Epithelial cell of prostate (primary cell): ENCODE measurements at regions not wholly inside any gene's neighbourhood (a gene's known extent, or its start where the extent isn't known, plus 50 kb on each side); places are given as distances from the start of the nearest gene placed in this dataset.
A peak's percentile ranks its signal among the peaks of the same experiment; 100 is the strongest.
"Not testable (repeated sequence)": the region's sequence is repeated elsewhere in the genome, so short reads cannot be mapped to it uniquely, and the experiment has no call there.

ENCODE experiments used
- DNase-seq: peaks from one replicate; pipeline ENCODE4 v3.0.0-alpha.2; 2011; ENCODE audit warnings: low read depth, low spot score
- H3K27ac ChIP-seq: fragments of 450-650 bp; 2 replicates; pipeline ENCODE4 v1.5.1; 2017; ENCODE audit warnings: mild to moderate bottlenecking

GRCh38 chr3:21893242-21893641 is 142.2 kb upstream of the ZNF385D start:
- no peak for DNase-seq
- no peak overlapping the region for H3K27ac ChIP-seq

GRCh38 chr3:21894459-21895340 is 143.7 kb upstream of the ZNF385D start:
- H3K27ac ChIP-seq = no peak overlapping the region
- no peak for DNase-seq

GRCh38 chr3:21898316-21898715 is 147.3 kb upstream of the ZNF385D start:
- H3K27ac ChIP-seq = no peak overlapping the region
- no peak for DNase-seq

- DNase-seq = peak; percentile 12
- H3K27ac ChIP-seq = no peak overlapping the region
These were observed 150.5 kb upstream of the ZNF385D start for GRCh38 chr3:21901484-21901883.

GRCh38 chr3:21902956-21903355 is 151.9 kb upstream of the ZNF385D start:
- no peak overlapping the region for H3K27ac ChIP-seq
- DNase-seq = no peak

GRCh38 chr3:21909096-21909495 is 158.1 kb upstream of the ZNF385D start:
- H3K27ac ChIP-seq = no peak overlapping the region
- no peak for DNase-seq

GRCh38 chr3:21912711-21913110 is 161.7 kb upstream of the ZNF385D start:
- no peak for DNase-seq
- H3K27ac ChIP-seq = no peak overlapping the region

GRCh38 chr3:21913791-21914190 is 162.8 kb upstream of the ZNF385D start:
- DNase-seq = no peak
- H3K27ac ChIP-seq = no peak overlapping the region

GRCh38 chr3:21914451-21914850 is 163.4 kb upstream of the ZNF385D start:
- no peak overlapping the region for H3K27ac ChIP-seq
- no peak for DNase-seq

GRCh38 chr3:21919383-21919782 is 168.4 kb upstream of the ZNF385D start:
- no peak for DNase-seq
- H3K27ac ChIP-seq = no peak overlapping the region

- peak; percentile 40 for DNase-seq
- H3K27ac ChIP-seq = no peak overlapping the region
These were observed 169.4 kb upstream of the ZNF385D start for GRCh38 chr3:21920421-21920861.

- DNase-seq = not testable (repeated sequence)
These were observed 172.1 kb upstream of the ZNF385D start for GRCh38 chr3:21923156-21923555.

GRCh38 chr3:21927261-21927660 is 176.3 kb upstream of the ZNF385D start:
- no peak for DNase-seq
- H3K27ac ChIP-seq = no peak overlapping the region

More at GRCh38 chr3:21923156-21923555, 172.1 kb upstream of the ZNF385D start:
- not testable (repeated sequence) for H3K27ac ChIP-seq

GRCh38 chr3:21934591-21934990 is 183.6 kb upstream of the ZNF385D start:
- no peak for DNase-seq
- no peak overlapping the region for H3K27ac ChIP-seq

- no peak for DNase-seq
- no peak overlapping the region for H3K27ac ChIP-seq
These were observed 185.2 kb upstream of the ZNF385D start for GRCh38 chr3:21936207-21936606.

- no peak for DNase-seq
- no peak overlapping the region for H3K27ac ChIP-seq
These were observed 187.3 kb upstream of the ZNF385D start for GRCh38 chr3:21938267-21938681.

- no peak for DNase-seq
These were observed 191.3 kb upstream of the ZNF385D start for GRCh38 chr3:21942328-21942727.

GRCh38 chr3:21944251-21944650 is 193.2 kb upstream of the ZNF385D start:
- DNase-seq = no peak
- H3K27ac ChIP-seq = no peak overlapping the region

More at GRCh38 chr3:21942328-21942727, 191.3 kb upstream of the ZNF385D start:
- H3K27ac ChIP-seq = no peak overlapping the region

- no peak for DNase-seq
- no peak overlapping the region for H3K27ac ChIP-seq
These were observed 201.8 kb upstream of the ZNF385D start for GRCh38 chr3:21952856-21953255.

GRCh38 chr3:21954709-21955108 is 203.7 kb upstream of the ZNF385D start:
- peak overlapping the region; percentile 53 for H3K27ac ChIP-seq
- DNase-seq = no peak

GRCh38 chr3:21955406-21955805 is 204.4 kb upstream of the ZNF385D start:
- DNase-seq = no peak
- peak overlapping the region; percentile 53 for H3K27ac ChIP-seq

- DNase-seq = no peak
- H3K27ac ChIP-seq = no peak overlapping the region
These were observed 209.0 kb upstream of the ZNF385D start for GRCh38 chr3:21960033-21960432.
